IMR-90 (cell line): ENCODE measurements at regions not wholly inside any gene's neighbourhood (a gene's known extent, or its start where the extent isn't known, plus 50 kb on each side); places are given as distances from the start of the nearest gene placed in this dataset.

Experiments used
- ATAC-seq: fragments of 200-7000 bp; cut with Tn5 transposase; 2 replicates; pipeline ENCODE4 v1.9.1; 2020; ENCODE audit warnings: low read depth, mild to moderate bottlenecking, moderate library complexity
- BruUV-seq: library from RNA; stranded (reverse); fragments of 400-500 nt; replicated peaks from 2 replicates; lab custom pipeline; 2021; lab: Mats Ljungman, UMichigan
- CTCF ChIA-PET: fragments of 300-600 bp; formaldehyde crosslinking; extraction: SDS; loops from one replicate; lab custom pipeline; 2021; ENCODE audit warnings: antibody characterized with exemption; lab: Yijun Ruan, JAX
- POLR2A ChIA-PET: fragments of 300-600 bp; sonication (Branson Sonifier 250); formaldehyde crosslinking; loops from one replicate; lab custom pipeline; 2022; ENCODE audit warnings: antibody characterized with exemption; ENCODE audit not compliant: unreplicated experiment; lab: Charles Lee
- DNase-seq: peaks from one replicate; pipeline ENCODE4 v3.0.0; 2013
- H2AFZ ChIP-seq: replicated peaks from 2 replicates; pipeline ENCODE3; 2013; ENCODE audit warnings: low read length, mild to moderate bottlenecking; ENCODE audit not compliant: poor library complexity
- H2AK5ac ChIP-seq: 2 replicates; pipeline ENCODE4 v1.6.1; 2013; ENCODE audit warnings: low read depth, low read length, inconsistent platforms
- H2AK9ac ChIP-seq: replicated peaks from 2 replicates; pipeline ENCODE3; 2013; ENCODE audit warnings: mild to moderate bottlenecking, low read depth, low read length, moderate library complexity; ENCODE audit not compliant: poor library complexity
- H2BK120ac ChIP-seq: 2 replicates; pipeline ENCODE4 v1.6.1; 2013; ENCODE audit warnings: low read depth, low read length, inconsistent platforms
- H2BK15ac ChIP-seq: 3 replicates; pipeline ENCODE4 v1.6.1; 2013; ENCODE audit warnings: low read depth, low read length, inconsistent platforms
- H2BK20ac ChIP-seq: 2 replicates; pipeline ENCODE4 v1.6.1; 2013; ENCODE audit warnings: low read depth, mild to moderate bottlenecking, inconsistent platforms, low read length, moderate library complexity
- H2BK5ac ChIP-seq: 2 replicates; pipeline ENCODE4 v1.6.1; 2013; ENCODE audit warnings: mild to moderate bottlenecking, low read depth, low read length, inconsistent platforms; ENCODE audit not compliant: poor library complexity, severe bottlenecking
- H3K14ac ChIP-seq: replicated peaks from 2 replicates; pipeline ENCODE4 v1.6.1; 2013; ENCODE audit warnings: low read depth, low read length, inconsistent platforms
- H3K18ac ChIP-seq: 2 replicates; pipeline ENCODE4 v1.6.1; 2013; ENCODE audit warnings: low read depth, low read length, control low read depth
- H3K23ac ChIP-seq: 2 replicates; pipeline ENCODE4 v1.6.1; 2013; ENCODE audit warnings: low read depth, low read length, inconsistent platforms
- H3K27ac ChIP-seq: 2 replicates; pipeline ENCODE4 v1.5.1; 2013; ENCODE audit warnings: mild to moderate bottlenecking, control low read depth, low read length; ENCODE audit not compliant: insufficient read depth
- H3K27me3 ChIP-seq: 2 replicates; pipeline ENCODE4 v1.6.1; 2013; ENCODE audit warnings: low read length; ENCODE audit not compliant: control insufficient read depth, insufficient read depth
- H3K36me3 ChIP-seq: 2 replicates; pipeline ENCODE4 v1.6.1; 2013; ENCODE audit warnings: low read length, mixed read lengths; ENCODE audit not compliant: control insufficient read depth, insufficient read depth
- H3K4ac ChIP-seq: 2 replicates; pipeline ENCODE4 v1.6.1; 2013; ENCODE audit warnings: low read depth, low read length, inconsistent platforms
- H3K4me1 ChIP-seq: 2 replicates; pipeline ENCODE4 v1.6.1; 2013; ENCODE audit warnings: low read length, mixed read lengths; ENCODE audit not compliant: control insufficient read depth, insufficient read depth
- H3K4me2 ChIP-seq: 2 replicates; pipeline ENCODE4 v1.6.1; 2013; ENCODE audit warnings: low read depth, mild to moderate bottlenecking, control low read depth, low read length, moderate library complexity
- H3K4me3 ChIP-seq: 2 replicates; pipeline ENCODE4 v1.5.1; 2013; ENCODE audit warnings: low read depth, mild to moderate bottlenecking, control low read depth, low read length, moderate library complexity; ENCODE audit not compliant: insufficient read depth
- H3K56ac ChIP-seq: 2 replicates; pipeline ENCODE4 v1.6.1; 2013; ENCODE audit warnings: low read length, inconsistent platforms; ENCODE audit not compliant: insufficient read depth; ENCODE audit errors: extremely low read depth
- H3K79me1 ChIP-seq, 2 experiments: 2 replicates each; pipeline ENCODE4 v1.6.1; 2013; ENCODE audit warnings: low read length in 2 of 2, inconsistent platforms in 1 of 2, low read depth in 1 of 2
- H3K9ac ChIP-seq: 2 replicates; pipeline ENCODE4 v1.6.1; 2013; ENCODE audit warnings: low read depth, low read length, control low read depth
- H3K9me1 ChIP-seq: 2 replicates; pipeline ENCODE4 v1.6.1; 2013; ENCODE audit warnings: low read length, inconsistent platforms; ENCODE audit not compliant: insufficient read depth
- H3K9me3 ChIP-seq: 2 replicates; pipeline ENCODE4 v1.6.1; 2013; ENCODE audit warnings: low read length; ENCODE audit not compliant: control insufficient read depth, insufficient read depth
- H4K20me1 ChIP-seq: 2 replicates; pipeline ENCODE4 v1.6.1; 2013; ENCODE audit warnings: low read length, inconsistent platforms; ENCODE audit not compliant: insufficient read depth
- H4K5ac ChIP-seq: 2 replicates; pipeline ENCODE4 v1.6.1; 2013; ENCODE audit warnings: mild to moderate bottlenecking, low read depth, low read length, control low read depth
- H4K8ac ChIP-seq, 2 experiments: 2 replicates each; pipeline ENCODE4 v1.6.1; 2013; ENCODE audit warnings: low read depth in 2 of 2, low read length in 2 of 2, control low read depth in 1 of 2, inconsistent platforms in 1 of 2
- H4K91ac ChIP-seq: 2 replicates; pipeline ENCODE4 v1.6.1; 2013; ENCODE audit warnings: low read depth, low read length, inconsistent platforms; ENCODE audit not compliant: insufficient read depth
- CEBPB ChIP-seq: IDR thresholded peaks from 2 replicates; pipeline ENCODE4 v1.6.1; 2012; ENCODE audit warnings: low read depth, low read length, improper control_type of control experiment
- CHD1 ChIP-seq: IDR thresholded peaks from 2 replicates; pipeline ENCODE4 v1.6.1; 2012; ENCODE audit warnings: low read depth, low read length, improper control_type of control experiment
- MAFK ChIP-seq: IDR thresholded peaks from 2 replicates; pipeline ENCODE4 v1.6.1; 2012; ENCODE audit warnings: low read depth, low read length, improper control_type of control experiment
- MXI1 ChIP-seq: IDR thresholded peaks from 2 replicates; pipeline ENCODE4 v1.6.1; 2012; ENCODE audit warnings: low read depth, mild to moderate bottlenecking, low read length, moderate library complexity, borderline replicate concordance
- POLR2A ChIP-seq: IDR thresholded peaks from 2 replicates; pipeline ENCODE4 v1.6.1; 2012; ENCODE audit warnings: mild to moderate bottlenecking, low read depth, low read length
- RAD21 ChIP-seq: IDR thresholded peaks from 2 replicates; pipeline ENCODE4 v1.6.1; 2012; ENCODE audit warnings: low read length, improper control_type of control experiment
- RCOR1 ChIP-seq: IDR thresholded peaks from 2 replicates; pipeline ENCODE4 v1.6.1; 2012; ENCODE audit warnings: mild to moderate bottlenecking, low read length, improper control_type of control experiment; ENCODE audit not compliant: insufficient replicate concordance
- RFX5 ChIP-seq: IDR thresholded peaks from 2 replicates; pipeline ENCODE4 v1.8.0; 2012; ENCODE audit warnings: low read depth, mild to moderate bottlenecking, low read length, moderate library complexity
- SMC3 ChIP-seq: fragments of 150-350 bp; IDR thresholded peaks from 2 replicates; pipeline ENCODE4 v1.6.1; 2016; ENCODE audit warnings: low read depth, mild to moderate bottlenecking, antibody characterized with exemption, low read length, moderate library complexity
- WGBS, 2 experiments: methylation state at CpG; one replicate each; pipeline versions ENCODE4 v1.1.5 to v1.1.7; 2013; ENCODE audit warnings: missing lambda C conversion rate in 2 of 2; ENCODE audit not compliant: insufficient read length in 1 of 2; ENCODE audit errors: extremely low coverage in 2 of 2; 5-methylcytosine and 5-hydroxymethylcytosine counted together
- dilution Hi-C: fragments of 300-500 bp; cut with HindIII; formaldehyde crosslinking; loops from one replicate; pipeline ENCODE4 v1.14.3; 2018; ENCODE audit warnings: low sequenced_read_pairs; ENCODE audit not compliant: unreplicated experiment
- in situ Hi-C: fragments of 300-500 bp; cut with MboI; formaldehyde crosslinking; loops from 3 replicates; pipeline ENCODE4 v1.14.3; 2019; ENCODE audit warnings: low sequenced_read_pairs, inconsistent platforms, mixed read lengths
- intact Hi-C: fragments of 100-400 bp; cut with micrococcal nuclease; formaldehyde crosslinking; loops from 2 replicates; pipeline ENCODE4 v1.10.0; 2022
- TF ChIP-seq, protein P1 (sequence below): conservative IDR thresholded peaks from 2 replicates; pipeline ENCODE4 v1.5.1; 2012; ENCODE audit warnings: mild to moderate bottlenecking, low read depth, low read length, improper control_type of control experiment
- TF ChIP-seq, protein P2 (sequence below): fragments of 150-350 bp; IDR thresholded peaks from 2 replicates; pipeline ENCODE4 v1.6.1; 2016; ENCODE audit warnings: low read depth, mild to moderate bottlenecking, low read length, moderate library complexity, borderline replicate concordance
- TF ChIP-seq, protein P3 (sequence below): fragments of 150-350 bp; IDR thresholded peaks from 2 replicates; pipeline ENCODE4 v1.6.1; 2017; ENCODE audit warnings: mild to moderate bottlenecking, antibody characterized with exemption, low read length, low read depth

DNA sequence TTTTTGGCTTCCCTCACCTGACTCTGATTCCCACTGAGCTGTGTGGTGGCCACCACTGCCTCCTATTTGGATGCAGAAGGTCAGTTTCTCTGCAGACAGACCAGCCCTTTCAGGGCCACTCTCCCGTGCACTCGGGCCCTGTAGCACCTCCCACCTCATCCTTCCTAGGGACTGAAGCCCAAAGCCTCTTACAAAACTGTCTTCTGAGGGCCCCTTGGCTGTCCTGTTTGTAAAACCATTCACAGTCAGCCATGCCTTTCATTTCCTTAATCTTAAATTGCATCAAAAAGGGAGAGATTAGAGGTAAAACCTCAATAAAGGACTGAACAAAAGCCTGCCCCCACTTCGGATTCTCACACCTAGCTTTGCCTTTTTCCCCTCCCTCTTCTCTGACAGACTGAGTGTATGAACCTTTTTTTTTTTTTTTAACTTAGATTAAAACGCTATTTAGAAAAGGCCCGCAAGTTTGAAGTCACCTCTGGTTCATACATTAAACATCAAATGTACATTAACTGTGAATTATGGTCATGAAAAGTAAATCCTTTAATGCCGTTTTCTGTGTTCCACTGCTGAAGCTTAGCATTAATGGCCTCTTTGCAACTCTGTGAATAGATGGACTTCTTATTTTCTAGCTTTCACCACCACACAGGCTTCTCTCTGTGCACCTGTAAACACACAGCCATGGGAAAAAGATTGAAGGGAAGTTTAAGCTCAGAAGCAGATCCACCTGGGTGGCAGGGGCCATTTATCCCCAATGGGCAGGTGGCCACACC lies 247.2 kb upstream of the CADM1 start:
- no peak overlapping the region for H2BK20ac ChIP-seq

More for the DNA sequence above, 247.2 kb upstream of the CADM1 start:
- intact Hi-C loops, result no loop called here
- Histone ChIP-seq H2AK5ac (no peak overlapping the region), H4K91ac (no peak overlapping the region), H3K4me3 (no peak overlapping the region), H2AFZ (no peak overlapping the region), H2BK120ac (no peak overlapping the region), H3K27ac (no peak overlapping the region), H3K9me3 (no peaks in the 10 kb centered on the region), H3K9me1 (no peaks in the 10 kb centered on the region), H2BK15ac (no peak overlapping the region), H3K4ac (no peak overlapping the region), H3K23ac (no peak overlapping the region), H2BK5ac (no peak overlapping the region), H2AK9ac (no peak overlapping the region), H3K79me1 (no peaks in the 10 kb centered on the region), H3K56ac (no peak overlapping the region), H3K14ac (no peak overlapping the region), H3K27me3 (peaks cover 29% of the 10 kb centered on the region), H4K20me1 (no peaks in the 10 kb centered on the region), H4K5ac (no peak overlapping the region), H3K4me2 (no peak overlapping the region), H4K8ac (no peak overlapping the region), H3K18ac (no peak overlapping the region), H3K9ac (no peak overlapping the region), H3K36me3 (no peaks in the 10 kb centered on the region), H3K4me1 (no peaks in the 10 kb centered on the region)
- ChIA-PET CTCF (no interaction called here), POLR2A (no interaction called here)
- TF ChIP-seq CEBPB (no peak), RAD21 (no peak), MXI1 (no peak), RCOR1 (no peak), MAFK (no peak), RFX5 (no peak), CHD1 (no peak), SMC3 (no peak), POLR2A (no peak)
- TF ChIP-seq, protein P1, sequence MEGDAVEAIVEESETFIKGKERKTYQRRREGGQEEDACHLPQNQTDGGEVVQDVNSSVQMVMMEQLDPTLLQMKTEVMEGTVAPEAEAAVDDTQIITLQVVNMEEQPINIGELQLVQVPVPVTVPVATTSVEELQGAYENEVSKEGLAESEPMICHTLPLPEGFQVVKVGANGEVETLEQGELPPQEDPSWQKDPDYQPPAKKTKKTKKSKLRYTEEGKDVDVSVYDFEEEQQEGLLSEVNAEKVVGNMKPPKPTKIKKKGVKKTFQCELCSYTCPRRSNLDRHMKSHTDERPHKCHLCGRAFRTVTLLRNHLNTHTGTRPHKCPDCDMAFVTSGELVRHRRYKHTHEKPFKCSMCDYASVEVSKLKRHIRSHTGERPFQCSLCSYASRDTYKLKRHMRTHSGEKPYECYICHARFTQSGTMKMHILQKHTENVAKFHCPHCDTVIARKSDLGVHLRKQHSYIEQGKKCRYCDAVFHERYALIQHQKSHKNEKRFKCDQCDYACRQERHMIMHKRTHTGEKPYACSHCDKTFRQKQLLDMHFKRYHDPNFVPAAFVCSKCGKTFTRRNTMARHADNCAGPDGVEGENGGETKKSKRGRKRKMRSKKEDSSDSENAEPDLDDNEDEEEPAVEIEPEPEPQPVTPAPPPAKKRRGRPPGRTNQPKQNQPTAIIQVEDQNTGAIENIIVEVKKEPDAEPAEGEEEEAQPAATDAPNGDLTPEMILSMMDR, result no peak
- TF ChIP-seq, protein P2, sequence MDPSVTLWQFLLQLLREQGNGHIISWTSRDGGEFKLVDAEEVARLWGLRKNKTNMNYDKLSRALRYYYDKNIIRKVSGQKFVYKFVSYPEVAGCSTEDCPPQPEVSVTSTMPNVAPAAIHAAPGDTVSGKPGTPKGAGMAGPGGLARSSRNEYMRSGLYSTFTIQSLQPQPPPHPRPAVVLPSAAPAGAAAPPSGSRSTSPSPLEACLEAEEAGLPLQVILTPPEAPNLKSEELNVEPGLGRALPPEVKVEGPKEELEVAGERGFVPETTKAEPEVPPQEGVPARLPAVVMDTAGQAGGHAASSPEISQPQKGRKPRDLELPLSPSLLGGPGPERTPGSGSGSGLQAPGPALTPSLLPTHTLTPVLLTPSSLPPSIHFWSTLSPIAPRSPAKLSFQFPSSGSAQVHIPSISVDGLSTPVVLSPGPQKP, result no peak
- TF ChIP-seq, protein P3, sequence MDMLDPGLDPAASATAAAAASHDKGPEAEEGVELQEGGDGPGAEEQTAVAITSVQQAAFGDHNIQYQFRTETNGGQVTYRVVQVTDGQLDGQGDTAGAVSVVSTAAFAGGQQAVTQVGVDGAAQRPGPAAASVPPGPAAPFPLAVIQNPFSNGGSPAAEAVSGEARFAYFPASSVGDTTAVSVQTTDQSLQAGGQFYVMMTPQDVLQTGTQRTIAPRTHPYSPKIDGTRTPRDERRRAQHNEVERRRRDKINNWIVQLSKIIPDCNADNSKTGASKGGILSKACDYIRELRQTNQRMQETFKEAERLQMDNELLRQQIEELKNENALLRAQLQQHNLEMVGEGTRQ, result no peak
- in situ Hi-C loops, result no loop called here
- dilution Hi-C loops, result no loop called here
- DNase-seq, result no peak
- no peak for ATAC-seq
- BruUV-seq, result no TSS peak
- 40% methylated on average over 2 of the region's 6 CpGs; no CpG with 5 or more reads in 1 of the 2 experiments for WGBS, 2 experiments
